Hepatocyte (in vitro differentiated cells): ENCODE measurements at regions not wholly inside any gene's neighbourhood (a gene's known extent, or its start where the extent isn't known, plus 50 kb on each side); places are given as distances from the start of the nearest gene placed in this dataset.

ENCODE experiments used
- EZH2 ChIP-seq: fragments of 200-600 bp; sonication (generic); IDR thresholded peaks from 2 replicates; pipeline ENCODE4 v1.6.1; 2016; ENCODE audit warnings: antibody characterized with exemption, mild to moderate bottlenecking, borderline replicate concordance
- EZH2phosphoT487 ChIP-seq: fragments of 200-600 bp; sonication (generic); IDR thresholded peaks from one replicate; pipeline ENCODE4 v1.6.1; 2018; ENCODE audit warnings: antibody characterized with exemption, mild to moderate bottlenecking, low read depth, moderate library complexity; ENCODE audit not compliant: unreplicated experiment, severe bottlenecking
- TF ChIP-seq, protein P1 (sequence below): fragments of 200-600 bp; sonication (generic); IDR thresholded peaks from 2 replicates; pipeline ENCODE4 v1.5.1; 2016; ENCODE audit warnings: antibody characterized with exemption, mild to moderate bottlenecking; ENCODE audit not compliant: poor library complexity

- TF ChIP-seq, protein P1, sequence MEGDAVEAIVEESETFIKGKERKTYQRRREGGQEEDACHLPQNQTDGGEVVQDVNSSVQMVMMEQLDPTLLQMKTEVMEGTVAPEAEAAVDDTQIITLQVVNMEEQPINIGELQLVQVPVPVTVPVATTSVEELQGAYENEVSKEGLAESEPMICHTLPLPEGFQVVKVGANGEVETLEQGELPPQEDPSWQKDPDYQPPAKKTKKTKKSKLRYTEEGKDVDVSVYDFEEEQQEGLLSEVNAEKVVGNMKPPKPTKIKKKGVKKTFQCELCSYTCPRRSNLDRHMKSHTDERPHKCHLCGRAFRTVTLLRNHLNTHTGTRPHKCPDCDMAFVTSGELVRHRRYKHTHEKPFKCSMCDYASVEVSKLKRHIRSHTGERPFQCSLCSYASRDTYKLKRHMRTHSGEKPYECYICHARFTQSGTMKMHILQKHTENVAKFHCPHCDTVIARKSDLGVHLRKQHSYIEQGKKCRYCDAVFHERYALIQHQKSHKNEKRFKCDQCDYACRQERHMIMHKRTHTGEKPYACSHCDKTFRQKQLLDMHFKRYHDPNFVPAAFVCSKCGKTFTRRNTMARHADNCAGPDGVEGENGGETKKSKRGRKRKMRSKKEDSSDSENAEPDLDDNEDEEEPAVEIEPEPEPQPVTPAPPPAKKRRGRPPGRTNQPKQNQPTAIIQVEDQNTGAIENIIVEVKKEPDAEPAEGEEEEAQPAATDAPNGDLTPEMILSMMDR: no peak
- no peak for TF ChIP-seq EZH2phosphoT487
- no peak for TF ChIP-seq EZH2
Observed at GRCh38 chr12:67088401-67089118, 180.6 kb upstream of the CAND1 start.
